Liver (tissue), 7 donors: ENCODE measurements at regions not wholly inside any gene's neighbourhood (a gene's known extent, or its start where the extent isn't known, plus 50 kb on each side); places are given as distances from the start of the nearest gene placed in this dataset.

Source experiments
- DNase-seq: peaks from one replicate; pipeline ENCODE4 v3.0.0-alpha.2; 2017; ENCODE audit warnings: low spot score
- H3K27ac ChIP-seq, 2 donors: one replicate each; pipeline ENCODE4 v1.7.0; 2013; ENCODE audit warnings: inconsistent platforms in 2 of 2, low read length in 2 of 2, control low read depth in 1 of 2, low read depth in 1 of 2, mild to moderate bottlenecking in 1 of 2
- H3K27me3 ChIP-seq, 4 donors: one replicate each; pipeline versions ENCODE4 v1.6.1 to v1.7.0; 2013; ENCODE audit warnings: low read length in 3 of 4, inconsistent platforms in 1 of 4, mild to moderate bottlenecking in 1 of 4, moderate library complexity in 1 of 4; ENCODE audit not compliant: control insufficient read depth in 4 of 4, insufficient read depth in 4 of 4
- H3K36me3 ChIP-seq, 4 donors: one replicate each; pipeline versions ENCODE4 v1.6.1 to v1.7.0; 2013; ENCODE audit warnings: low read length in 3 of 4, mild to moderate bottlenecking in 3 of 4, low read depth in 1 of 4, moderate library complexity in 1 of 4; ENCODE audit not compliant: control insufficient read depth in 4 of 4, insufficient read depth in 3 of 4
- H3K4me1 ChIP-seq, 4 donors: one replicate each; pipeline versions ENCODE4 v1.6.1 to v1.7.0; 2013; ENCODE audit warnings: low read length in 3 of 4, mild to moderate bottlenecking in 3 of 4, moderate library complexity in 1 of 4; ENCODE audit not compliant: control insufficient read depth in 4 of 4, insufficient read depth in 4 of 4
- H3K4me3 ChIP-seq, 3 donors: one replicate each; pipeline versions ENCODE4 v1.6.1 to v1.7.0; 2013; ENCODE audit warnings: low read length in 3 of 3, control low read depth in 1 of 3, low read depth in 1 of 3, mild to moderate bottlenecking in 1 of 3
- H3K9ac ChIP-seq, 2 donors: one replicate each; pipeline ENCODE4 v1.7.0; 2013; ENCODE audit warnings: low read length in 2 of 2, mild to moderate bottlenecking in 2 of 2, moderate library complexity in 2 of 2, control low read depth in 1 of 2, low read depth in 1 of 2
- H3K9me3 ChIP-seq, 4 donors: one replicate each; pipeline versions ENCODE4 v1.6.1 to v1.7.0; 2013; ENCODE audit warnings: low read length in 3 of 4; ENCODE audit not compliant: control insufficient read depth in 4 of 4
- EGR1 ChIP-seq, 2 donors: IDR thresholded peaks; 2 replicates each; pipeline ENCODE4 v1.6.1; 2016 to 2018; ENCODE audit warnings: antibody characterized with exemption in 2 of 2, low read depth in 2 of 2
- FOXA1 ChIP-seq: IDR thresholded peaks from 2 replicates; pipeline ENCODE4 v1.6.1; 2016; ENCODE audit warnings: antibody characterized with exemption
- FOXA2 ChIP-seq: IDR thresholded peaks from 2 replicates; pipeline ENCODE4 v1.6.1; 2016; ENCODE audit warnings: antibody characterized with exemption
- GABPA ChIP-seq, 2 donors: IDR thresholded peaks in 1 of 2; conservative IDR thresholded peaks in 1 of 2; 2 replicates each; pipeline ENCODE4 v1.6.1; 2016; ENCODE audit warnings: antibody characterized with exemption in 2 of 2, mild to moderate bottlenecking in 1 of 2, moderate library complexity in 1 of 2
- HNF4A ChIP-seq, 2 donors: conservative IDR thresholded peaks; 2 replicates each; pipeline ENCODE4 v1.6.1; 2016; ENCODE audit warnings: antibody characterized with exemption in 2 of 2, mild to moderate bottlenecking in 2 of 2
- HNF4G ChIP-seq: IDR thresholded peaks from 2 replicates; pipeline ENCODE4 v1.6.1; 2016; ENCODE audit warnings: antibody characterized with exemption
- JUND ChIP-seq, 2 donors: IDR thresholded peaks; 2 replicates each; pipeline ENCODE4 v1.6.1; 2016; ENCODE audit warnings: antibody characterized with exemption in 2 of 2
- RAD21 ChIP-seq, 2 donors: IDR thresholded peaks; 2 replicates each; pipeline ENCODE4 v1.6.1; 2016; ENCODE audit warnings: antibody characterized with exemption in 2 of 2, mild to moderate bottlenecking in 2 of 2
- RXRA ChIP-seq, 2 donors: IDR thresholded peaks; 2 replicates each; pipeline ENCODE4 v1.6.1; 2017 to 2018; ENCODE audit warnings: antibody characterized with exemption in 2 of 2, mild to moderate bottlenecking in 1 of 2
- SP1 ChIP-seq: IDR thresholded peaks from 2 replicates; pipeline ENCODE4 v1.6.1; 2018; ENCODE audit warnings: antibody characterized with exemption, mild to moderate bottlenecking
- YY1 ChIP-seq: IDR thresholded peaks from 2 replicates; pipeline ENCODE4 v1.6.1; 2016; ENCODE audit warnings: antibody characterized with exemption, mild to moderate bottlenecking
- WGBS: extraction: QIAGEN DNeasy Blood & Tissue Kit; methylation state at CpG from one replicate; pipeline ENCODE4 v1.1.7; 2013; 5-methylcytosine and 5-hydroxymethylcytosine counted together
- TF ChIP-seq, protein P1 (sequence below): IDR thresholded peaks from 2 replicates; pipeline ENCODE4 v1.6.1; 2016; ENCODE audit warnings: antibody characterized with exemption
- TF ChIP-seq, protein P2 (sequence below): IDR thresholded peaks from 2 replicates; pipeline ENCODE4 v1.6.1; 2016; ENCODE audit warnings: antibody characterized with exemption
- TF ChIP-seq, protein P3 (sequence below): IDR thresholded peaks from 2 replicates; pipeline ENCODE4 v1.6.1; 2016; ENCODE audit warnings: antibody characterized with exemption, mild to moderate bottlenecking
- TF ChIP-seq, protein P4 (sequence below): IDR thresholded peaks from 2 replicates; pipeline ENCODE4 v1.6.1; 2016; ENCODE audit warnings: antibody characterized with exemption
- donor health status: healthy.
- donor health status: healthy.
- donor health status: healthy.
- donor health status: healthy.

- TF ChIP-seq, protein P1, sequence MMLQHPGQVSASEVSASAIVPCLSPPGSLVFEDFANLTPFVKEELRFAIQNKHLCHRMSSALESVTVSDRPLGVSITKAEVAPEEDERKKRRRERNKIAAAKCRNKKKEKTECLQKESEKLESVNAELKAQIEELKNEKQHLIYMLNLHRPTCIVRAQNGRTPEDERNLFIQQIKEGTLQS, result no peak
- TF ChIP-seq YY1 (no peak), RXRA (IDR thresholded peaks at IDR 0.05) (peak in 1 of 2 donors; percentile 47), FOXA1 (no peak), FOXA2 (no peak), HNF4A (conservative IDR thresholded peaks at IDR 0.05) (peak in 1 of 2 donors; percentile 60)
- TF ChIP-seq, protein P2, sequence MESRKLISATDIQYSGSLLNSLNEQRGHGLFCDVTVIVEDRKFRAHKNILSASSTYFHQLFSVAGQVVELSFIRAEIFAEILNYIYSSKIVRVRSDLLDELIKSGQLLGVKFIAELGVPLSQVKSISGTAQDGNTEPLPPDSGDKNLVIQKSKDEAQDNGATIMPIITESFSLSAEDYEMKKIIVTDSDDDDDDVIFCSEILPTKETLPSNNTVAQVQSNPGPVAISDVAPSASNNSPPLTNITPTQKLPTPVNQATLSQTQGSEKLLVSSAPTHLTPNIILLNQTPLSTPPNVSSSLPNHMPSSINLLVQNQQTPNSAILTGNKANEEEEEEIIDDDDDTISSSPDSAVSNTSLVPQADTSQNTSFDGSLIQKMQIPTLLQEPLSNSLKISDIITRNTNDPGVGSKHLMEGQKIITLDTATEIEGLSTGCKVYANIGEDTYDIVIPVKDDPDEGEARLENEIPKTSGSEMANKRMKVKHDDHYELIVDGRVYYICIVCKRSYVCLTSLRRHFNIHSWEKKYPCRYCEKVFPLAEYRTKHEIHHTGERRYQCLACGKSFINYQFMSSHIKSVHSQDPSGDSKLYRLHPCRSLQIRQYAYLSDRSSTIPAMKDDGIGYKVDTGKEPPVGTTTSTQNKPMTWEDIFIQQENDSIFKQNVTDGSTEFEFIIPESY, result no peak
Measured at GRCh38 chr1:199660071-199660470, 367.4 kb upstream of the NR5A2 start (continued).

DNA sequence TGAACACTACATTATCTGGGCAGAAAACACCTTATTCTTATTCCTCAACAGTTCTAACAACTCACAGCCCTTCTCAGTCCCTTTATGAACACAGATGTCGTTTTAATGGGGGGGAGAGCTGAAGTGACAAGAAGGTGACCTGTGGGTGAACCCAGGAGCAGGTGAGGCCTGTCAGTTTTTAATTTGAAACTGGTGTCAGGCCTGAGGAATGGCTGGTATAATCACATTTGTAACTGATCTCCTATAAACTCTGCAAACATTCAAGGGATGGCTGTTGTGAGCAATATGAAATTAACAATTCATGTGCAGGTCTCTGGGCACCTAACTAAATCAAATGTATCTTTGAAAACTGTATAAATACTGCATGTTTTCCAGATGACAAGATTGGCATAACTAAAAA is 362.1 kb upstream of the NR5A2 start:
- Histone ChIP-seq H3K9ac (no peak overlapping the region), H3K27ac (no peak overlapping the region), H3K36me3 (no peaks in the 10 kb centered on the region), H3K4me1 (no peaks in the 10 kb centered on the region), H3K9me3 (no peaks in the 10 kb centered on the region), H3K4me3 (no peak overlapping the region), H3K27me3 (no peaks in the 10 kb centered on the region)
- 51% methylated on average over 1 of the region's 1 CpG for WGBS
- no peak for TF ChIP-seq HNF4A (conservative IDR thresholded peaks at IDR 0.05)
- no peak for TF ChIP-seq GABPA (IDR thresholded peaks at IDR 0.05 in 1 of 2, conservative IDR thresholded peaks at IDR 0.05 in 1 of 2)
- TF ChIP-seq JUND (IDR thresholded peaks at IDR 0.05), result no peak
- TF ChIP-seq, protein P3, sequence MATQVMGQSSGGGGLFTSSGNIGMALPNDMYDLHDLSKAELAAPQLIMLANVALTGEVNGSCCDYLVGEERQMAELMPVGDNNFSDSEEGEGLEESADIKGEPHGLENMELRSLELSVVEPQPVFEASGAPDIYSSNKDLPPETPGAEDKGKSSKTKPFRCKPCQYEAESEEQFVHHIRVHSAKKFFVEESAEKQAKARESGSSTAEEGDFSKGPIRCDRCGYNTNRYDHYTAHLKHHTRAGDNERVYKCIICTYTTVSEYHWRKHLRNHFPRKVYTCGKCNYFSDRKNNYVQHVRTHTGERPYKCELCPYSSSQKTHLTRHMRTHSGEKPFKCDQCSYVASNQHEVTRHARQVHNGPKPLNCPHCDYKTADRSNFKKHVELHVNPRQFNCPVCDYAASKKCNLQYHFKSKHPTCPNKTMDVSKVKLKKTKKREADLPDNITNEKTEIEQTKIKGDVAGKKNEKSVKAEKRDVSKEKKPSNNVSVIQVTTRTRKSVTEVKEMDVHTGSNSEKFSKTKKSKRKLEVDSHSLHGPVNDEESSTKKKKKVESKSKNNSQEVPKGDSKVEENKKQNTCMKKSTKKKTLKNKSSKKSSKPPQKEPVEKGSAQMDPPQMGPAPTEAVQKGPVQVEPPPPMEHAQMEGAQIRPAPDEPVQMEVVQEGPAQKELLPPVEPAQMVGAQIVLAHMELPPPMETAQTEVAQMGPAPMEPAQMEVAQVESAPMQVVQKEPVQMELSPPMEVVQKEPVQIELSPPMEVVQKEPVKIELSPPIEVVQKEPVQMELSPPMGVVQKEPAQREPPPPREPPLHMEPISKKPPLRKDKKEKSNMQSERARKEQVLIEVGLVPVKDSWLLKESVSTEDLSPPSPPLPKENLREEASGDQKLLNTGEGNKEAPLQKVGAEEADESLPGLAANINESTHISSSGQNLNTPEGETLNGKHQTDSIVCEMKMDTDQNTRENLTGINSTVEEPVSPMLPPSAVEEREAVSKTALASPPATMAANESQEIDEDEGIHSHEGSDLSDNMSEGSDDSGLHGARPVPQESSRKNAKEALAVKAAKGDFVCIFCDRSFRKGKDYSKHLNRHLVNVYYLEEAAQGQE, result no peak
- TF ChIP-seq EGR1 (IDR thresholded peaks at IDR 0.05; ENCODE audit: low read depth in 2 of 2), result no peak
- no peak for TF ChIP-seq RAD21 (IDR thresholded peaks at IDR 0.05)
- TF ChIP-seq SP1, result no peak
- TF ChIP-seq, protein P4, sequence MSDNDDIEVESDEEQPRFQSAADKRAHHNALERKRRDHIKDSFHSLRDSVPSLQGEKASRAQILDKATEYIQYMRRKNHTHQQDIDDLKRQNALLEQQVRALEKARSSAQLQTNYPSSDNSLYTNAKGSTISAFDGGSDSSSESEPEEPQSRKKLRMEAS, result no peak
- TF ChIP-seq, protein P2, result no peak
- TF ChIP-seq FOXA1, result no peak
- TF ChIP-seq HNF4G, result no peak
- DNase-seq, result no peak
